ENCODE measurements at regions not wholly inside any gene's neighbourhood (a gene's known extent, or its start where the extent isn't known, plus 50 kb on each side); places are given as distances from the start of the nearest gene placed in this dataset.
A peak's percentile ranks its signal among the peaks of the same experiment; 100 is the strongest.

DNA sequence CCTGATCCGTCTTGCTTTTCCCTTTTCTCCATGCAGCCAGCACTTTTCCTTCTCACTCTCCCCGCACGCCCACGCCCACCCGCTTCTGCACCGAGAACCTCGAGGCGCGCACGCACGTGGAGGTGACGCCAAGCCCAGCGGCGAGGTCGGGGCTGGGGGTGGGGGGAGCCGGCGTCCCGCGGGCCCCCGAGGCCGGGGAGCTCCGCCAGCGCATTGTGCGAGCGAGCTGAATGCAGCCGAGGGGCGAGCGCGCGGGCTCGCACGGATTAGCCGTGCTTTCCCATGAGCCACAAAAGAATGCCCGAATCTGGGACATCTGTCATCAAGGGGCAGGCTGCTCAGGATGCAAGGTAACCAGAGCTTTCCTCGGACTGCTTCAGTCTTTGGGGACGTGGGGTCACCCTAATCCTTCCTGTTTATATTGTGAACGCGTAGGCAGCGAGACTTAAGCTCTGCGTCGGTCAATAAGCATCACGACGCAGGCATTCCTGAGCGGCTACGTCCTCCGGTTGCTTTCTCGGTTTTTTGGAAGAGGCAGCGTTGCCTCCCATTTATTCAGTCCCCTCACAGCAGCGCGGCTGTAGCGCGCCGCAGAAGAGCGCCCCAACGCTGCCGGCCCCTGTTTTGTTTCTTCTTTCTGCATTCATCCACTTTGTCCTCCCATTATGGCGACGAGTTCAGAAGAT lies 67.3 kb upstream of the AKT3 start:
- TF ChIP-seq, protein P1, sequence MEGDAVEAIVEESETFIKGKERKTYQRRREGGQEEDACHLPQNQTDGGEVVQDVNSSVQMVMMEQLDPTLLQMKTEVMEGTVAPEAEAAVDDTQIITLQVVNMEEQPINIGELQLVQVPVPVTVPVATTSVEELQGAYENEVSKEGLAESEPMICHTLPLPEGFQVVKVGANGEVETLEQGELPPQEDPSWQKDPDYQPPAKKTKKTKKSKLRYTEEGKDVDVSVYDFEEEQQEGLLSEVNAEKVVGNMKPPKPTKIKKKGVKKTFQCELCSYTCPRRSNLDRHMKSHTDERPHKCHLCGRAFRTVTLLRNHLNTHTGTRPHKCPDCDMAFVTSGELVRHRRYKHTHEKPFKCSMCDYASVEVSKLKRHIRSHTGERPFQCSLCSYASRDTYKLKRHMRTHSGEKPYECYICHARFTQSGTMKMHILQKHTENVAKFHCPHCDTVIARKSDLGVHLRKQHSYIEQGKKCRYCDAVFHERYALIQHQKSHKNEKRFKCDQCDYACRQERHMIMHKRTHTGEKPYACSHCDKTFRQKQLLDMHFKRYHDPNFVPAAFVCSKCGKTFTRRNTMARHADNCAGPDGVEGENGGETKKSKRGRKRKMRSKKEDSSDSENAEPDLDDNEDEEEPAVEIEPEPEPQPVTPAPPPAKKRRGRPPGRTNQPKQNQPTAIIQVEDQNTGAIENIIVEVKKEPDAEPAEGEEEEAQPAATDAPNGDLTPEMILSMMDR (IDR thresholded peaks at IDR 0.05), result peak in 1 of 4 donors; percentile 7
- TF ChIP-seq POLR2A (IDR thresholded peaks at IDR 0.05), result no peak
- Histone ChIP-seq H3K4me1 (peaks cover 0 to 11% (median 5%) of the 10 kb centered on the region in 4 donors), H3K9me3 (no peaks in the 10 kb centered on the region), H3K27me3 (peaks cover 0 to 7% of the 10 kb centered on the region in 2 donors), H3K27ac (peak overlapping the region in 1 of 3 donors; percentile 34), H3K4me3 (peak overlapping the region; percentile 24 to 36 (median 34)), H3K36me3 (no peaks in the 10 kb centered on the region)
- peak in 1 of 3 donors; percentile 22 for DNase-seq
- intact Hi-C loops (cut with DNase I), result no loop called here
- WGBS (ENCODE audit: insufficient coverage, low coverage, low lambda C conversion rate, missing lambda C conversion rate), result 6% methylated on average over 44 of the region's 58 CpGs
- peak; percentile 70 to 81 (median 73) for ATAC-seq

DNA sequence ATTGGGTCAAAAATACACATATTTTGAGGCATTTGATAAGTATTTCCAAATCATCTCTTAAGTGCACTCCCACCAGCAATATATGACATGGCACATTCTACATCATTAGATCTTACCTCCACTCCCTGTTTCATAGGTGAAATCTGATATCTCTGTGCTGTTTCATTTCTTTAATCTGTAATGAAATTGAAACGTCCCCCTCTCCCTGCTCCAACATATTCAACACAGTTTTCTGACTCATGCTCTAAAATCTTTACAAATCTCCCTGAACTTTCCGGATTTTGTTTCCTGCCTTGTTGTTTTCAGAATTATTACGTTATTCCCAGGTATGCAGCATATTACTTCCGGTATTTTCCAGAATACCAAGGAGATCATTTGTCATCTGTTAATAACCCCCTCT lies 66.1 kb upstream of the AKT3 start:
- DNase-seq (no peak), ATAC-seq (no peak)
- H3K36me3 ChIP-seq, result no peaks in the 10 kb centered on the region

DNA sequence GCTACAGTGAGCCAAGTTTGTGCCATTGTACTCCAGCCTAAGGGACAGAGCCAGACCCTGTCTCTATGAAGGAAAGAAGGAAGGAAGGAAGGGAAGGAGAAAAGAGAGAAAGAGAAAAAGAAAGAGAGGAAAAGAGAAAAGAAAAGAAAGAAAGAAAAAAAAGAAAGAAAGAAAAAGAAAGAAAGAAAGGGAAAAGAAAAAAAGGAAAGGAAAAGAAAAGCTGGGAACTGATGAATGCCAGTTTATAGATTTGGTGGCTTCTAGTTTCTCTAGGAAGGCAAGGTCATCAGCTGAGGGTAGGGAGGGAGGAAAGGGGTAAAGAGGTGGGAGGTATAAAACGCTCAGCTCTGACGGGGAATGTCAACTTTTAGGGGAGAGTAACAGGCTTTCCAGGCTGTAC lies 62.3 kb upstream of the AKT3 start:
- peaks cover 0 to 7% of the 10 kb centered on the region in 2 donors for H3K27me3 ChIP-seq
- H3K36me3 ChIP-seq, result no peaks in the 10 kb centered on the region
- DNase-seq (no peak), ATAC-seq (no peak)
- TF ChIP-seq POLR2A (IDR thresholded peaks at IDR 0.05), result no peak
- TF ChIP-seq, protein P1 (IDR thresholded peaks at IDR 0.05), result no peak
- no peaks in the 10 kb centered on the region for H3K9me3 ChIP-seq
- no peak overlapping the region for H3K4me3 ChIP-seq
- intact Hi-C loops (cut with DNase I), result no loop called here
- H3K4me1 ChIP-seq, result peaks cover 0 to 6% (median 2%) of the 10 kb centered on the region in 4 donors
- 65% methylated on average over 2 of the region's 2 CpGs for WGBS (ENCODE audit: insufficient coverage, low coverage, low lambda C conversion rate, missing lambda C conversion rate)
- no peak overlapping the region for H3K27ac ChIP-seq

More for the DNA sequence above, 66.1 kb upstream of the AKT3 start:
- Histone ChIP-seq H3K9me3 (no peaks in the 10 kb centered on the region), H3K4me3 (no peak overlapping the region), H3K27ac (no peak overlapping the region), H3K27me3 (peaks cover 0 to 7% of the 10 kb centered on the region in 2 donors), H3K4me1 (peaks cover 0 to 11% (median 5%) of the 10 kb centered on the region in 4 donors)
- 60% methylated on average over 4 of the region's 4 CpGs for WGBS (ENCODE audit: insufficient coverage, low coverage, low lambda C conversion rate, missing lambda C conversion rate)
- intact Hi-C loops (cut with DNase I), result no loop called here
- no peak for TF ChIP-seq POLR2A (IDR thresholded peaks at IDR 0.05)
- TF ChIP-seq, protein P1 (IDR thresholded peaks at IDR 0.05), result no peak

DNA sequence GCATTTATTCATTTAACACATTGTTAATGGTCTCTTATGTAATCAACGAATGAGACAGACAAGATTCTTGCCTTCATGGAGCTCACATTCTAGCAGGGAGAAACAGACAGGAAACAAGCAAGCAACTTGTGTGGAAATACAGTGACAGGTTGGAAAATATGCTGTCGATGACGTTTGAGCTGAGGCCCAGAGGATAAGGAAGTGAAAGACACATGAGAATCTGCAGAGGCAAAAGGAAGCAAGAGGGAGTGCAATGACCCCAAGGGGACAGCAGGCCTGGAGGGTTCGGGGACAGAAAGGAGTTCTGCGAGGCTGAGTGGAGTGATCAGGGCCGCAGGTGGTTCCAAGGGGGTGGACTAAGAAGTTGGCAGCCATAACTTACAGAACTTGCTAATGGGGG lies 60.6 kb upstream of the AKT3 start:
- no peaks in the 10 kb centered on the region for H3K27me3 ChIP-seq
- intact Hi-C loops (cut with DNase I), result no loop called here
- DNase-seq (no peak), ATAC-seq (peak in 2 of 4 donors; percentile 49 to 68)
- H3K27ac ChIP-seq, result no peak overlapping the region
- H3K36me3 ChIP-seq, result no peaks in the 10 kb centered on the region
- no peak overlapping the region for H3K4me3 ChIP-seq
- no peaks in the 10 kb centered on the region for H3K9me3 ChIP-seq
- 40% methylated on average over 6 of the region's 6 CpGs for WGBS (ENCODE audit: insufficient coverage, low coverage, low lambda C conversion rate, missing lambda C conversion rate)
- no peaks in the 10 kb centered on the region for H3K4me1 ChIP-seq
- TF ChIP-seq POLR2A (IDR thresholded peaks at IDR 0.05), result no peak
- TF ChIP-seq, protein P1 (IDR thresholded peaks at IDR 0.05), result no peak
